Parathyroid adenoma (tissue), 2 donors: ENCODE measurements at regions not wholly inside any gene's neighbourhood (a gene's known extent, or its start where the extent isn't known, plus 50 kb on each side); places are given as distances from the start of the nearest gene placed in this dataset.

Experiments
- H2AFZ ChIP-seq: fragments of 300-600 bp; sonication (generic); one replicate; pipeline ENCODE4 v1.7.0; 2017; ENCODE audit warnings: antibody characterized with exemption, mild to moderate bottlenecking
- H3K27ac ChIP-seq: fragments of 300-600 bp; sonication (generic); one replicate; pipeline ENCODE4 v1.7.0; 2017
- H3K27me3 ChIP-seq: fragments of 300-600 bp; sonication (generic); one replicate; pipeline ENCODE4 v1.7.0; 2017; ENCODE audit warnings: low read length; ENCODE audit not compliant: control insufficient read depth, insufficient read depth
- H3K36me3 ChIP-seq: fragments of 300-600 bp; sonication (generic); one replicate; pipeline ENCODE4 v1.7.0; 2017; ENCODE audit warnings: low read length; ENCODE audit not compliant: control insufficient read depth, insufficient read depth
- H3K4me1 ChIP-seq: fragments of 300-600 bp; sonication (generic); one replicate; pipeline ENCODE4 v1.7.0; 2017; ENCODE audit warnings: control low read depth
- H3K4me2 ChIP-seq: fragments of 300-600 bp; sonication (generic); one replicate; pipeline ENCODE4 v1.7.0; 2017; ENCODE audit warnings: low read length
- H3K4me3 ChIP-seq: fragments of 300-600 bp; sonication (generic); one replicate; pipeline ENCODE4 v1.7.0; 2017; ENCODE audit warnings: low read depth, low read length
- H3K79me2 ChIP-seq: fragments of 300-600 bp; sonication (generic); one replicate; pipeline ENCODE4 v1.7.0; 2017; ENCODE audit warnings: control low read depth
- H3K9ac ChIP-seq: fragments of 300-600 bp; sonication (generic); one replicate; pipeline ENCODE4 v1.7.0; 2017; ENCODE audit warnings: mild to moderate bottlenecking
- H3K9me3 ChIP-seq: fragments of 300-600 bp; sonication (generic); one replicate; pipeline ENCODE4 v1.7.0; 2017; ENCODE audit warnings: low read length; ENCODE audit not compliant: control insufficient read depth
- CTCF ChIP-seq: fragments of 300-600 bp; sonication (generic); IDR thresholded peaks from one replicate; pipeline ENCODE4 v1.7.0; 2017; ENCODE audit warnings: antibody characterized with exemption, mild to moderate bottlenecking
- donor health status: primary hyperparathyroidism.

GRCh38 chr9:80157561-80157983 lies 585.8 kb downstream of the TLE4 start:
- Histone ChIP-seq H3K9ac (no peak overlapping the region), H3K4me2 (no peak overlapping the region), H3K4me3 (no peak overlapping the region), H3K36me3 (no peaks in the 10 kb centered on the region), H3K27ac (no peak overlapping the region), H2AFZ (no peak overlapping the region), H3K4me1 (no peaks in the 10 kb centered on the region), H3K27me3 (no peaks in the 10 kb centered on the region), H3K79me2 (no peaks in the 10 kb centered on the region), H3K9me3 (no peaks in the 10 kb centered on the region)
- no peak for TF ChIP-seq CTCF

- Histone ChIP-seq H2AFZ (no peak overlapping the region), H3K36me3 (no peaks in the 10 kb centered on the region), H3K9ac (no peak overlapping the region), H3K27me3 (no peaks in the 10 kb centered on the region), H3K4me2 (no peak overlapping the region), H3K79me2 (no peaks in the 10 kb centered on the region), H3K27ac (no peak overlapping the region), H3K9me3 (no peaks in the 10 kb centered on the region), H3K4me3 (no peak overlapping the region), H3K4me1 (no peaks in the 10 kb centered on the region)
- no peak for TF ChIP-seq CTCF
Measured at GRCh38 chr9:80156756-80157472, 585.1 kb downstream of the TLE4 start.

- H3K79me2 ChIP-seq, result no peaks in the 10 kb centered on the region
- no peaks in the 10 kb centered on the region for H3K9me3 ChIP-seq
- no peak overlapping the region for H3K9ac ChIP-seq
- no peak overlapping the region for H3K27ac ChIP-seq
- no peaks in the 10 kb centered on the region for H3K4me1 ChIP-seq
- no peak overlapping the region for H3K4me3 ChIP-seq
- H2AFZ ChIP-seq, result no peak overlapping the region
- no peaks in the 10 kb centered on the region for H3K36me3 ChIP-seq
- TF ChIP-seq CTCF, result no peak
- H3K4me2 ChIP-seq, result no peak overlapping the region
- H3K27me3 ChIP-seq, result no peaks in the 10 kb centered on the region
Measured at GRCh38 chr9:80156262-80156661, 584.5 kb downstream of the TLE4 start.

- TF ChIP-seq CTCF, result no peak
- H3K4me3 ChIP-seq, result no peak overlapping the region
- no peaks in the 10 kb centered on the region for H3K9me3 ChIP-seq
- H3K4me1 ChIP-seq, result no peaks in the 10 kb centered on the region
- no peak overlapping the region for H3K9ac ChIP-seq
- H2AFZ ChIP-seq, result no peak overlapping the region
- no peak overlapping the region for H3K27ac ChIP-seq
- H3K36me3 ChIP-seq, result no peaks in the 10 kb centered on the region
- H3K27me3 ChIP-seq, result no peaks in the 10 kb centered on the region
- H3K4me2 ChIP-seq, result no peak overlapping the region
- no peaks in the 10 kb centered on the region for H3K79me2 ChIP-seq
Measured at GRCh38 chr9:80147866-80148265, 576.1 kb downstream of the TLE4 start.

GRCh38 chr9:80146466-80146865 lies 574.7 kb downstream of the TLE4 start:
- no peaks in the 10 kb centered on the region for H3K79me2 ChIP-seq
- H3K4me2 ChIP-seq, result no peak overlapping the region
- no peaks in the 10 kb centered on the region for H3K36me3 ChIP-seq
- no peak overlapping the region for H3K27ac ChIP-seq
- no peaks in the 10 kb centered on the region for H3K9me3 ChIP-seq
- no peak overlapping the region for H3K4me3 ChIP-seq
- no peak overlapping the region for H3K9ac ChIP-seq
- no peaks in the 10 kb centered on the region for H3K4me1 ChIP-seq
- H3K27me3 ChIP-seq, result no peaks in the 10 kb centered on the region
- TF ChIP-seq CTCF, result peak; percentile 12
- no peak overlapping the region for H2AFZ ChIP-seq
